ENCODE measurements at regions not wholly inside any gene's neighbourhood (a gene's known extent, or its start where the extent isn't known, plus 50 kb on each side); places are given as distances from the start of the nearest gene placed in this dataset.

DNA sequence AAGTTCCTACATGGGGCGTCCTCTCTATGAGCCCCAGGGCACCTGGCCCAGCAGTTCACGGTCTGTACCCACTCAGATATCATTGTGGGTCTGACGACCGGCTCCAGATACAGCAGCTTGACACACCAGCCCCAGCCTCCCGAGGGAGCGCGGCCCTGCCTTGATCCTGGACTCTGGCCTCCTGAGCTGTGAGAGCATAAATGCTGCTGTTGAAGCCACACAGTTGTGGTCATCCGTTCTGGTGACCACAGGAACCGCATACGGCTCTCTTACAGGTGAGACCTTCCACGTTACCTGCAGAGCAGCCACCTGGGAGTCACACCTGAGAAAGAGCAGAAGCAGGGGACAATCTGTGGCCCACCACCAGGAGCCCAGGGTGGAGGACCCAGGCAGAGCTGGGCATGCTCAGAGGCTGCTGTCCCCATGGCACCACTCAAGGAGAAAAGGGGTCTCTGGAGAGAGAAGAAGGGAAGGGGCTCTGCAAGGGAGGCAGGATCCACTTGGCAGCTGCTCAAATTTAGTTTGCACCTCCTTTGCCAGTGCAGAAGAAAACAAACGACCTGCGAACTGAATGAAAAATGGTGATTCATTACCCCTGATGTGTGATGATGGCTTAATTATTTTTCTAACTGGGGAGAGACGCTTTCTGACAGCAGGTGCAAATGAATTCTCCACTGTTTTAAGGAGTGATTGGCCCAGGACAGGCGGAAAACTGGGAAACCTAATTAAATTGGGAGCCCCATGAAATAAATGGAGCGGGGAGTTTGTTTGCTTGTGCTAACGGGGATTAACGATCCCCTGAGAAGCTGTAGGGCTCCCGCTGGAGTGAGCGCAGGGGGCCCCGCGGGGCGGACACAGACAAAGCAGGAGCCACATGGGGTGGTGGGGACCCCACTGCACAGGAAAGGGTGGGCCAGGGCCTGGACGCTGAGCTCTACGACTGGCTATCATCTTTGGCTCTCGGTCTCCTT lies 208.9 kb downstream of the RBFOX3 start:
- DNase-seq (ENCODE audit: low spot score) = no peak
- no peak for FAIRE-seq

DNA sequence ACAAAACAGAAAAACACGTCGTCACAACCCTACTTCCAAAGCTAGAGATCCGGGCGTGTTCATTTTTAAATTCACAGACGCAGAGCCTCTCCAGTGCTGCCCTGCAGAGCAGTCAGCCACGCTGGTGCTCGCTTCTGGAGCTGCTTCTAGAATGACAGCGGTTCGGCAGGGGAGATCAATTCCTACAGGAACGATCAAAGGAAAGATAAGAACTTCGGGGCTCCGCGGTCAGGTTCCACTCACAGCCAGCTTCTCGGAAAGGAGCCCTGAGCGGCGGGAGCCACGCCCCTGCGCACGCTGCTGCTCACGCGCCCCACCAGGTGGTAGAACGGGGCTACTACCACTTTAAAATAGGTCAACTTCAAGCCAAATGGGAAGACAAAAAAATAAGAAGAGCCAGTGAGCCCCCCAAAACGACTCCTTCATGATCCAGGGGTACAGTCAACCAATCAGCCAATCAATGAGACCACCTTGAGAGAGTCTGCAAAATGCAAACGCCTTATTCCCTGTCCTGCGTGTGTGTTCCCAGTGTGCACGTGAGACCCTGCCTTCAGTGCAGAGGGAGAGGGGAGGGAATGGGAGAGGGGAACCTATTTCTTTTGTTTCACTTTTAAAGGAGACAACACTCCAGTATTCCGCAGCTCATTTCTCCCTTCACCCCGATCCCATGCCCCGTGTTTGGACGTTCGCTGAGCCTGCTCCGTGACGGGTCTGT lies 209.7 kb downstream of the RBFOX3 start:
- DNase-seq (ENCODE audit: low spot score) = peak; percentile 31
- peak; percentile 25 for FAIRE-seq

DNA sequence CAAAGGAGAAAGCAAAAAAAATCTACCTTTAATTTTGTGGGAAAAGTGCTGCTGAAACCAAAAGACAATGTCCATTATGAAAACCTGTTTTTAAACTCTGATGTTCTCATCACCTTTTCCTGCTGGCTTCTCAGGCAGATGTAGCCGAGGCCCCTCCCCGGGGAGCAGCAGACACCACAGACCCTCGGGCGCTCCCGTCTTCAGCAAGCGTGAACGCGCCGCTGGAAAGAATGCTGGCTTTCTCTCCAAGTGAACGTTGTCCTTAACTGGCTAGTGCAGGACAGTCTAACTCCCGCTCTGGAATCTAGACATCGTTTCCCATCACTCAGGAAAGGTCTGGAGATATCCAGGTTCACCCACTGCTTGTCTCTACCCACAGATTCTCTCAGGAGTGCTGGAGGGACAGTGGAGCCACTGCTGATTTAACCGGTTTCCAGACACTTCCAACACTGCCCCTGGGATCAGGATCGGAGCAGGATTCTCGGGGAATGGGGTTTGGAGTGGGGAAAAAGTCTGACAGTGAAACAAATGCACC lies 211.2 kb downstream of the RBFOX3 start:
- FAIRE-seq (no peak), DNase-seq (ENCODE audit: low spot score) (no peak)

DNA sequence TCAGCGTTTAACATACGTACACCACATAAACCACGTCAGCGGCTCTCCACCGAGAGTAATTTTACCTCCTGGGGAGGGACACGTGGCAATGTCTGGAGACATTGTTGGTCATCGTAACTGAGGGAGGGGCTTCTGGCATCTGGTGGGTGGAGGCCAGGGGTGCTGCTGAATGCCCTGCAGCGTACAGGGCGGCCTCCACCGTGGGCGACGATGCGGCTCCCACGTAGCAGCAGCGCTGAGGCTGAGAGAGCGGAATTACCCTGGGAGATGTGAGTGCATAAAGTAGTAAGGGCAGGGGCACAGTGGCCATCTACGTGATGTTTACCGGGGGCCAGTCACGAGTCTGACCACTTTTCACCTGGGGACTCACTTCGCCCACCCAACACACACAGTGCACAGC lies 212.4 kb downstream of the RBFOX3 start:
- no peak for FAIRE-seq
- DNase-seq (ENCODE audit: low spot score) = no peak

DNA sequence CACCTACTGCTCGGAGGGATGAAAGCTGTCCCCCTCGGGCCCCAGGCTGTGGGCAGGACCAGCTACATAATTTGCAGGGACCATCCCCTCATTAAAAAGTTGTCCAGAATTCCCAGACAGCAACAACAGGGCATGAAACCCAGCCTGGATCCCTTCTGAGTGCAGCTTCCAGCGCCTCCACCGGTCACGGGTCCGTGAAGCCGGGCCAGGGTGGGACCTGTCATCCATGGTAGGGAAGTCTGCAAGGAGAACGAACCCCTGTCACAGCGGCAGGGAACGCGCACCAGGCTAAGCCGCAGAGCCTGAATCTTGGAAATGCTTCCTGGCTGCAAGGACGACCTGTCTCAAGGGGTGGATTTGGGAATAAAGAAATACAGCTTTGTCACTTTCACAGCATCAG lies 214.2 kb downstream of the RBFOX3 start:
- FAIRE-seq (no peak), DNase-seq (ENCODE audit: low spot score) (no peak)

DNA sequence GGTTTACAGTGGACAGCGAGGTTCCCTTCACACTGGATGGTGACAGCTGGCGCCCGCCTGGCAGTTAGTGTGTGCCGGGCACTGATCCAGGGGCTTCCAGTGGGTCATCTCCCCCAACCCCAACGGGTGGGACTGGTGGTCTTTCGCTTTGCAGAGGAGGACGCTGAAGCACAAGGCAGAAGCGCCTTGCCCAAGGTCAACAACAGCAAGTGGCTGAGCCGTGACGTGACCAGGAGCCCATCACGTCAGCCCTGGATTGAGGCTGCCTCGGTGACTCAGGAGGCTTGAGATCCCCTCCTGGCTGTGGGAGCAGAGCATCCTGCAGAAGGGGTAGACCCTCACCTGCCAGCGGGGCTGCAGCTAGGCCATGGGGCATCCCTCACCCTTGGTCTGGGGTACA lies 215.3 kb downstream of the RBFOX3 start:
- FAIRE-seq (no peak), DNase-seq (ENCODE audit: low spot score) (no peak)

DNA sequence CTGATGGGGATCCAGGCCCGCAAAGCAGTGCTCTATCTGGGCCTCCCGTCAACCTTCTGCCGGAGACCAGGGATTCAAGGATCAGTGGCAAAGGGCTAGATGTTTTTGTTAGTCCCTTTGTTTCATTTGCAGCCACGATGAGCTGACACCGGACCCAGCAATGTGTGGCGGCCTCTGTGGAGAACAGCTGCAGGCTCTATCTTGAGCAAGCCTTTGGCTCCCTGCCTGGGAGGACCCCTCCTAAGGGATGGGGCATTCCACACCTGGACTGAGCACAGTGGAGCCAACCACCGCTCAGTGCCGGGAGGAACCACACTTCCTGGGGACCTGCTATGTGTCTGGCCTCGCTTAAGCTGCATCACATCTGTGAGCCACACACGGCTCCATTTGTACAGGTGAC lies 215.8 kb downstream of the RBFOX3 start:
- FAIRE-seq (no peak), DNase-seq (ENCODE audit: low spot score) (no peak)

DNA sequence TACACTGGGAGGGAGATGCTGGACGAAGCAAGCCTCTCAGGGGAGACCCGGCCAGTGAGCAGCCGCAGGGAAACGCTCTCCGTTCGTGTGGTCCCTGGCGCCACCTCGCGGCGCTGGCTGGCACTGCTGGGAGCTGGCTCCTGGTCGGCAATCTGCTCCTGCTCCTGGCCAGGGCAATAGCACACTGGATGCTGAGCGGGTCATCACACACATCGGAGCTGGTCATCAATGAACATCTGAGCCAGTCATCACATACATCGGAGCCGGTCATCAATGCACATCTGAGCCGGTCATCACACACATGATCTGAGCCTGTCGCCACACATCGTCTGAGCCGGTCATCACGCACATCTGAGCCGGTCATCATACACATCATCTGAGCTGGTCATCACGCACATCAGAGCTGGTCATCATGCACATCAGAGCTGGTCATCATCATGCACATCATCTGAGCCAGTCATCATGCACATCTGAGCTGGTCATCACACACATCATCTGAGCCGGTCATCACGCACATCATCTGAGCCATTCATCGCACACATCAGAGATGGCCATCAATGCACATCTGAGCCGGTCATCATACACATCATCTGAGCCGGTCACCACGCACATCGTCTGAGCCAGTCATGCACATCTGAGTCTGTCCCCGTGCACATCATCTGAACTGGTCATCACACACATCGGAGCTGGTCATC lies 217.3 kb downstream of the RBFOX3 start:
- no peak for FAIRE-seq
- DNase-seq (ENCODE audit: low spot score) = peak; percentile 39

DNA sequence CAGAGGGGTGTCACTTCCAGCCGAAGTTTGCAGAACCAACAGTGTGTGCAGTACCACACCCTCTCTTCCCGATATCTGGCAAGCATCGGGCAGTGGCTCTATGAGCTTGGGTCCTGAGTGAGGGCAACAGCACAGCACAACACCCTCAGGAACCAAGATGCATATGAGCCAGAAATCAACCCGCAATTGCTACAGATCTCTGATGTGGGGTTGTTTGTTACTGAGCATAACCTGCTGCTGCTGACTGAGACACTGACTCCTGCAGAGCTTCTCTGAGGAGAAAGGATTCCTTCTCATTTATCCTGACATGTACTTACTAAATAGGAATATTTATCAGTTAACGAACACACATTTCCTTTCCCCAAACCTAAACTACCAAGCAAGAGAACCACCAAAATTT lies 218.3 kb downstream of the RBFOX3 start:
- no peak for FAIRE-seq
- no peak for DNase-seq (ENCODE audit: low spot score)

DNA sequence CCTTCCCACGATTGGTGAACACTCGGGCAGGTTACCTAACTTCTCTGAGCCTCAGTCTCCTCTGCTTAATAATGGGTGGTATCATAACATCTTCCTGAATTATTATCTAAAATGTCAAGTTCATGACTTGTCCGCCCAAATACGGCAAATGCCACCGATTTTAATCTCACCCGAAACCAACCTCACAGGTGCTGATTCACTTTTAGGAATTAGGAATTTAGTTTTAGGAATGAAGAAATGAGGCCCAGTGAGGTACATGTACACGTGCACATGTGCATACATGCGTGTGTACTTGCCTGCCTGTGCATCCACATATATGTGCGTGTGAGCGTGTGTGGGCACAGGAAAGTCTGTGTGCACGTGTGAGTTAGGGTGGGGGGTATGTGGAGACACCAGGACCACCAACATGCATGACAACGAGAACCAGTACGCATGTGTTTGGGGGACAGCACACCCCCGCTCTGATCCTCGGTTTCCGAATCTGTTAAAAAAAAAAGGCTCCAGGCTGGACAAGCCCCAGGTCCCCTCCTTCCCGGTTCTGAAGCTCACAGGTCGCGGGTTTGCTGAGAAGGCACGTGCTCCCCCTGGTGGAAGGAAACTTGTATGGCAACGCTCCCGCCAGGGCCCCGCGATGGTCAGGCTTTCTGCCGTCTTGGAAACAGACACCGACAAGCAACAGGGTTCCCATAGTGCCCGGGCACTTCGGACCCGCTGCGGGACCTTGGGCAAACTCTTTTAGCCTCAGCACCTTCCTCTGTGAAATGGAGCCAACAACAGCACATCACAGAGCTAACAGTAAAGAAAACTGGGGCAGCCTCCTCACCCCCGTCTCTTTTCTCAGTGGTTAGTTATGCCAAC lies 219.2 kb downstream of the RBFOX3 start:
- DNase-seq (ENCODE audit: low spot score) (peak; percentile 35), FAIRE-seq (no peak)

DNA sequence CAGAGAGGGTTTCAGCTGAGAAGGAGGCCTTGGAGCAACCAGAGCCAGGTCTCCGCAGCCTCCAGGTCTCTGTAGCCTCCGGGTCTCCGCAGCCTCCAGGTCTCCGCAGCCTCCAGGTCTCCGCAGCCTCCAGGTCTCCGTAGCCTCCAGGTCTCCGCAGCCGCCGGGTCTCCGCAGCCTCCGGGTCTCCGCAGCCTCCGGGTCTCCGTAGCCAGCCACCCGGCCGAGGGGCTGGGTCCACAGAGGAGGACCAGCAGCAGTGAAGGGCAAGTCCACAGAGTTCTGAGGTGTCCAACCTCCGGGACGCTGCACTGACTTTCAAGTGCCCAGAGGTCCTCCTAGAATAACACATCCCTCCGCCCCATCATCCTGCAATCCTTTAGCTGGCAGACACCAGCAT lies 221.0 kb downstream of the RBFOX3 start:
- DNase-seq (ENCODE audit: low spot score) (no peak), FAIRE-seq (no peak)

DNA sequence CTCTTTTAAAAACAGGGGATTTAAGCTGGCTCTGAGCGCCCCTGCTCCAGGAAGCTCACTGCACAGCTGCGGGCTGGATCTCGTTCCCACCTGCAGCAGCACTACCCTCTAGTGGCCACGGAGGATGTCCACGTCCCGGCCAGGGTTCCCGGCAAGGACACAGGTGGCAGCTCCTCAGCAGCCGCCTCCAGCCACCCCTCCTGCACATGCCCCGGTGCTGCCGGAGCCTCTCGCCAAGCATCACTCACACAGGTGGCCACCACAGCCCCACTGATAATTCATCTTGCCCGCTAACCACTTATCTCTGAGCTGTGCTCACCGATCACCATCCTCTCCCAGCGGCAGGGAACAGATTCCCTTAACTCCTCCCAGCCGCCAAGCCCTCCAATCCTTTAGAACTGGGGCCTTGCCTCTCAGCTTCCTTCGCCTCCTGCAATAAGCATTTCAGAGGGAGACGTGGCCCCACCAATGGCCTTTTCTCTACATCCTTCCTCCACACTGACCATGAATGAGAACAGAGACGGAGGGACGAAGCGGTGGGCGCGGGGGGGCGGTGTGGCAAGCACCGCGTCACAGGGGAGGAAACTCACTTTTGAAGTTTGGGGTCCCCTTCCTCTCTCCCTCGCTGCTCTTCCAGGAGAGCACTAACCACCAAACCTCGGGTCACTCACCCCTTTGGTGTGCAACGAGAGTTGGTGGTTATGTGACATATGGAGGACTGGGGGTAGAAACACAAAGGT lies 222.1 kb downstream of the RBFOX3 start:
- no peak for FAIRE-seq
- DNase-seq (ENCODE audit: low spot score) = peak; percentile 25

DNA sequence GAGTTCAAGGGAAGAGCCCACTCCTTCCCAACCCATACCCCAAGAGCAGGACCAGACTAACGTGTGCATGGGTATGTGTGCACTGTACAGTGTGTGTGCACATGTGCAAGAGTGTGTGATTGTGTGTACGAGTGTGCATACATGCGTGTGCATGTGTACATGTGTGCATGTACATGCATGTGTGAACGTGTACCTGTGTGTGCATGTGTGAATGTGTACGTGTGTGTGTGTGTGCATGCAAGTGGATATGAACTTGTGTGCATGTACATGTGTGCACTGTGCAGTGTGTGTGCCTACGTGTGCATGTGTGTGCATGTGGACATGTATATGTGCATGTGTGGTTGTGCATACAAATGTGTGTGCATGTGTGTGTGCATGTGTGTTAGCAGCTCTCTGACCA lies 223.1 kb downstream of the RBFOX3 start:
- FAIRE-seq (no peak), DNase-seq (ENCODE audit: low spot score) (no peak)

DNA sequence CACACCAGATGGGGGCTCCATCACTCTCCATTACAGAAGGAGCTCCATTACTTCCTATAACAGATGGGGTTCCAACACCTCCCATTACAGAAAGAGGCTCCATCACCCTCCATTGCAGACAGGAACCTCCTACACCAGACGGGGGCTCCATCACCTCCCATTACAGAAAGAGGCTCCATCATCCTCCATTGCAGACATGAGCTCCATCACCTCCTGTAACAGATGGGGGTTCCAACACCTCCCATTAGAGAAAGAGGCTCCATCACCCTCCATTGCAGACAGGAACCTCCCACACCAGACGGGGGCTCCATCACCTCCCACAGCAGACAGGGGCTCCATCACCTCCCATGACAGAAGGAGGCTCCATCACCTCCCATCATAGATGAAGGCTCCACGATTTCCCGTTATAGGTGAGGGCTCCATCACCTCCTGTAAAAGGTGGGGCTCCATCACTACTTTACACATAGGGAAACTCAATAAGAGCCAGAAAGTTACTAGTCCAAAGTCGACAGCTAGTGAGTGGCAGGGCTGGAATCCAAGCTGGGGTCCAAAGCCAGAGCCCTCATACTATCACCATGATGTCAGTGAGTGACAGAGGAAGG lies 224.8 kb downstream of the RBFOX3 start:
- DNase-seq (ENCODE audit: low spot score) (no peak), FAIRE-seq (no peak)

DNA sequence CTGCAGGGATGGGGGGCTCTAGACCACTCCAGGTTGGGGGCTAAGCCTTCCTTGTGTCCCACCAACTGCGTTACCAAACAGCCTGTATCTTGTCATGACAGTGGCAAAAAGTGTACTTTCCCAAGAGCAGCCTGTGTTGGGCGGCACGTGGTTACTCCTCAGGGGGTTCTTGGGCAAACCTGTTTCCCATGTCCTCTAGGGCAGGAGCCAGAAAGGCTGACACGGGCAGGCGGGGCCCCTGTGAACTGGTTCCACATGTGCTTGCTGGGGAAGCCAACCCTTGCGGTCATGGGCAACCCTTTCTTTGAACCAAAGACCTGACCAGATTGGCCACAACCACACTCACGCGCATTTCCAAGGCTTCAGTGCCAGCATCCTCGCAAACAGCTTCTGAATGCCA lies 228.5 kb downstream of the RBFOX3 start:
- FAIRE-seq (no peak), DNase-seq (ENCODE audit: low spot score) (no peak)

DNA sequence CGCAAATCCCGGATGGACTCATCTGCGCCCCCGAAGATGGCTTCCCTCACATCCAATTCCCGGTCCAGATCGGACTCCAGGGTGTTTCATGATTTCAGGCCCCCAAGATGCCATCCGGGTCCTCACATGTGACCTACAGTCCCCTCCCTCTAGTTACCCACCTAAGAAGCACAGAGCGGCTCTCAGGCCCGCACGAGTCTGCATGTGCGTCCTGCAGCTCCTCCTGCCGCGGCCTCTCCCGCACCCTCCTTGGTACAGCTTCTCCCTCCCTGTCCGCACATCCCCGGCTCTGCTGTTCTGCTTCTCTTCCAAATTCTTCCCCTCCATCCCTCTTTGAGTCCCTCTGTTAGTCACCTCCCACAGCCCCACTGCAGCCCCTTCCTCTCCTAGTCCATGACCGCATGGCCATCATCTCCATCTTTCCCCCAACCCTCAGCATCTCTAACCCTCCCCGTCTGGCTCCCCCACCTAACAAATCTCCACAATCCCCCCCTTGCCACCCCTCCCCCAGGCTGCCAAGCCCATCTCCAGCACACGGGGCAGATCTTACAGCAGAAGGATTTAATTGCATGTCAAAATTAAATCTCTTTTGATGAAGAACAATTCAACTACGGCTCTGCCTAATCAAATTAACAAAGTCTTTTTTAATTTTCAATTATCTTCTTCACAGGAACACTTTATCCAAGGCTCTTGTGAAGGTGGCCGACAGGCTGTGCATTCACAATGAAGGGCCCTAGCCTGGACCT lies 231.0 kb downstream of the RBFOX3 start:
- no peak for FAIRE-seq
- DNase-seq (ENCODE audit: low spot score) = no peak

DNA sequence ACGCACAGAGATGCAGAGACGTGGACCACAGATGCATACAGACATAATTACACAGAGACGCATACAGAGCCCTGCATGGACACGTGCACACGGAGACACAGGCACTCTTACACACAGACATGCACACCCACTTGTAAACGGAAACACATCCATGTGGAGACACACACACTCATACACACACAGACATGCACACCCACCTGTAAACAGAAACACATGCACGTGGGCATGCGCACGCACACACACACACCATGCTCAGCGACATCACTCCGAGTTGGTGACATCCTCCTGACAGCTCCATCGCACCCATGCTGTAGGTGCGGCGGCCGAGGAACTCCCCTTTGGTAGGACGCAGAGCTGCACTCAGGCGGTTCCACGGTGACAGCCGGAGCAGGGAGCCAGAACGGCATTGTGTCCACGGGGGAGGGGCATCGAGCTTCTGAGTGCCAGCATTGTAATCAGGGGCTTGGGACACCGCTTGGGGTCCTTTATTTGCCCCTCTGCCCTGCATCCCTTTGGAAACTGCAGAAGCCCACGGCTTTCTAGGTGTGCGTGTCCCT lies 233.5 kb downstream of the RBFOX3 start:
- DNase-seq (ENCODE audit: low spot score) (no peak), FAIRE-seq (no peak)

DNA sequence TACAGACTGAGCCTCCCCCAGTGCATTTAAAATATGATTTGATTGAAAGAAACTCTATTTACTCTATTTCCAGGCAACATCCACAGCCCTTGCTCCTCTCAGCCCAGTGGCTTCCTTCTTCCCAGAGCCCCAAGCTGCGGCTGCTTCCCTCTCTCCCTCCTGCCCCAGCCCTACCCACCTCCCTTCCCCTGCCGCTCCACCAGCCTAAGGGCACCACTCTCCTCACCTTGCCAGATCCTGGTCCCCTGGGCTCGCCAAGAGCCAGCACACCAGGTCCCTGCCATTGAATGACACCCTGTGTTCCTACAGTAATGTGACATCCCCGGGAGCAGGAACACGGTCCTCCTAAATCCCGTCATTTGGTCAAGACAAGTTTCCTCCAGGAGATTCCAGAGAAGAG lies 236.0 kb downstream of the RBFOX3 start:
- FAIRE-seq = no peak
- DNase-seq (ENCODE audit: low spot score) = no peak
